ENCODE measurements at regions not wholly inside any gene's neighbourhood (a gene's known extent, or its start where the extent isn't known, plus 50 kb on each side); places are given as distances from the start of the nearest gene placed in this dataset.

DNA sequence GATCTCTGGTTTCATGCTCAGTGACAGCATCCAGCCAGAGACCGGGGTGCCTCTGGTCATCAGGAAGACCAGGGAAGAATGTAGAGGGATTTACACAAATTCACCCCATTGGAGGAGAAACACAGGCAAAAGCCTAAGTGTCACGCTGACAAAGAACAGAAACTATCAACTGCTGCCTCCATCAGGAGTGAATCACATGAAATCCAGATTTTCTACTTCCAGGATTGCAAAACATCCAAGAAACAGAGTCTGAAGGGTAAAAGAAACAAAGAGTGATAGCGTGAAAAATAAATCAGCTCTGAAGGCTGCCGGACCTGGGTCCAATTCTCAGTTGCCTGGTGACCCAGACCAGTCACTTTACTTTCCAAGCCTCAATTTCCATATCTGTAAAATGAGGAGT, 136.1 kb upstream of the MAP1LC3B2 start:
- TF ChIP-seq, protein P1, sequence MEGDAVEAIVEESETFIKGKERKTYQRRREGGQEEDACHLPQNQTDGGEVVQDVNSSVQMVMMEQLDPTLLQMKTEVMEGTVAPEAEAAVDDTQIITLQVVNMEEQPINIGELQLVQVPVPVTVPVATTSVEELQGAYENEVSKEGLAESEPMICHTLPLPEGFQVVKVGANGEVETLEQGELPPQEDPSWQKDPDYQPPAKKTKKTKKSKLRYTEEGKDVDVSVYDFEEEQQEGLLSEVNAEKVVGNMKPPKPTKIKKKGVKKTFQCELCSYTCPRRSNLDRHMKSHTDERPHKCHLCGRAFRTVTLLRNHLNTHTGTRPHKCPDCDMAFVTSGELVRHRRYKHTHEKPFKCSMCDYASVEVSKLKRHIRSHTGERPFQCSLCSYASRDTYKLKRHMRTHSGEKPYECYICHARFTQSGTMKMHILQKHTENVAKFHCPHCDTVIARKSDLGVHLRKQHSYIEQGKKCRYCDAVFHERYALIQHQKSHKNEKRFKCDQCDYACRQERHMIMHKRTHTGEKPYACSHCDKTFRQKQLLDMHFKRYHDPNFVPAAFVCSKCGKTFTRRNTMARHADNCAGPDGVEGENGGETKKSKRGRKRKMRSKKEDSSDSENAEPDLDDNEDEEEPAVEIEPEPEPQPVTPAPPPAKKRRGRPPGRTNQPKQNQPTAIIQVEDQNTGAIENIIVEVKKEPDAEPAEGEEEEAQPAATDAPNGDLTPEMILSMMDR (IDR thresholded peaks at IDR 0.05; ENCODE audit: insufficient read depth, low read depth, low read length, missing control alignments) = no peak
- no peak overlapping the region for H3K4me3 ChIP-seq (ENCODE audit: low read depth, low read length)
- DNase-seq (ENCODE audit: low read depth) = no peak

DNA sequence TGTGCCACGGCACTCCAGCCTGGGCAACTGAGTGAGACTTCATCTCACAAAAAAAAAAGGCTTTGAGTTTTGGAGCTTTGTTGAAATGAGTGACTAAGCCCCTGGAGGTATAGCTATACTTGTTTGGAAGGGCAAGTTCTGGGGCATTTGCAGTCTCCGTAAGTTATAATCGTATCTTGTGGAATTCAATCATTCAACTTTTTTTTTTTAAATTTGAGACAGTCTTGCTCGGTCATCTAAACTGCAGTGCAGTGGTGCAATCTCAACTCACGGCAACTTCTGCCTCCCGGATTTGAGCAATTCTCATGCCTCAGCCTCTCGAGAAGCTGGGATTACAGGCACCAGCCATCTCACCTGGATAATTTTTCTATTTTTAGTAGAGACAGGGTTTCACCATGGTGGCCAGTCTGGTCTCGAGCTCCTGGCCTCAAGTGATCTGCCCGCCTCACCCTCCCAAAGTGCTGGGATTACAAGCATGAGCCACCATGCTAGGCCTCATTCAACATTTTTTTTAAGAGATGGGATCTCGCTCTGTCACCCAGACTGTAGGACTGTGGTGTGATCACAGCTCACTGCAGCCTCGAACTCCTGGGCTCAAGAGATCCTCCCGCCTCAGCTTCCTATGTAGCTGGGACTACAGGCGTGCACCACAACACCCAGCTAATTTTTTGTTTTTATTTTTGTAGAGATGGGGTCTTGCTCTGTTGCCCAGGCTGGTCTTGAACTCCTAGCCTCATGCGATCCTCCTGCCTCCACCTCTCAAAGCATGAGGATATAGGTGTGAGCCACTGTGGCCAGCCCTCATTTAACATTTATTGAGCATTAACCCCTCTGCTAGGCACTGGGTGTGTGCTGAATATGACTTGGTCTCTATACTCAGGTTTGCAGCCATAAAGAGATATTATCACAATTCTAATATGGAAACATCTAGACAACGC, 133.7 kb upstream of the MAP1LC3B2 start:
- no peak for DNase-seq (ENCODE audit: low read depth)
- TF ChIP-seq, protein P1 (IDR thresholded peaks at IDR 0.05; ENCODE audit: insufficient read depth, low read depth, low read length, missing control alignments) = no peak
- no peak overlapping the region for H3K4me3 ChIP-seq (ENCODE audit: low read depth, low read length)

DNA sequence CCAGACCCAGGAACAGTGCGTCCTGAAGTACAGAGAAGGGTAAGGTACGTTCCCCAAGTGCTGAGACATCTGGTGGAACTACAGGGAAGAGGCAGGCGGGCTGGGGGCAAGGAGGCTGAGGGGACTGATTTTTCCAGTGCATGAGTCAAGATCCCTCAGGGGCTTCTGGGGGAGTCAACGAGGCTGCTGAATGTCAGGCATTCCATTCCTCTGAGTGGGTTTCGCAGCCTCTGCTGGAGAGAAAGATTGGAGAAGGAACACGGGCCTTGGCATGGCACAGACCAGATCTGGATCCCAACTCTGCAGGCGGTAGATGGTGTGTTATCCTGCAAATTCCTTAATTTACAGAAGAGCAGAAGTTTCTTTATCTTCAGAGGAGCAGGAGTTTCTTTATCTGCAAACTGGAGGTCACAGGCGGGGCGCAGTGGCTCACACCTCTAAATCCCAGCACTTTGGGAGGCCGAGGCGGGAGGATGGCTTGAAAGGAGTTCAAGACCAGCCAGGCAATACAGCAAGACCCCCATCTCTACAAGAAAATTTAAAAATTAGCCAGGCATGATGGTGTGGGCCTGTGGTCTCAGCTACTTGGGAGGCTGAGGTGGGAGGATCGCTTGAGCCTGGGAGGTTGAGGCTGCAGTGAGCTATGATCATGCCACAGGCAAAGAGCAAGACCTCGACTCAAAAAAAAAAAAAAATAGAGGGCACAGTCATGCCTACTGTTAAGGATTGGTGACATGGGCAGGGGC, 132.6 kb upstream of the MAP1LC3B2 start:
- TF ChIP-seq, protein P1 (IDR thresholded peaks at IDR 0.05; ENCODE audit: insufficient read depth, low read depth, low read length, missing control alignments) = no peak
- no peak overlapping the region for H3K4me3 ChIP-seq (ENCODE audit: low read depth, low read length)
- DNase-seq (ENCODE audit: low read depth) = no peak

DNA sequence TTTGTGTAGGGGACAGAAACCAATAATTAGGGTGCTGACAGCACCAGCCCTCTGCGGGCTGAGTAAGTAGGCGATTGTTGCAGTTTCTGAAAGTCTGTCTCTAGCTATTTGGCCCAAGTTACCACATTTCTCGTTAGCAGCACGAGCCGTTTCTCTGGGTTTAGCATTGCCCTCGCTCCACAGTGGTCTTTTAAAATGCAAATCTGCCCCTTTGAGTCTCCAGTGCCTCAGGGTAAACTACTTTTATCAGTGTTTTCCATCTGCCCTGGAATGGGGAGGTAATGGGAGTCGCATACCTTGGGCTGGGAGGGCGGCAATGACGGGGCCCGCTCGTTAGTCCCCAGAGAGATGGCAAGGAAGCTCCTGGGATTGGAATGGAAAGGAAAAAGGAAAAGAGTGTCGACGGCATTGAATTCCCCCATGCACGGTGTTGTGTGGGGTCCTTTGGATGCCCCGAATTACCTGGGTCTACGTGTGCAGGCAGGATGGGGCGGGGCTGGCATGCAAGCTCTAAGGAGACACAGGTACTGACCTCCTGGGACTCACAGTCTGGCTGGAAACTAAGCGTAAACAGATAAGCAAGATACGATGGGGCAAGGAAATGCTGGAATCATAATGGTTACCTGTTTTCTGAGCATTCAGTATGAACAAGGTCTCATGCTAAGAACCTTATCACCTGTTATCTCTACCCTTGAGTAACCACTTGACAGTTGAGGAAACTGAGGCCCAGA, 131.8 kb upstream of the MAP1LC3B2 start:
- DNase-seq (ENCODE audit: low read depth) = no peak
- TF ChIP-seq, protein P1 (IDR thresholded peaks at IDR 0.05; ENCODE audit: insufficient read depth, low read depth, low read length, missing control alignments) = no peak
- no peak overlapping the region for H3K4me3 ChIP-seq (ENCODE audit: low read depth, low read length)

DNA sequence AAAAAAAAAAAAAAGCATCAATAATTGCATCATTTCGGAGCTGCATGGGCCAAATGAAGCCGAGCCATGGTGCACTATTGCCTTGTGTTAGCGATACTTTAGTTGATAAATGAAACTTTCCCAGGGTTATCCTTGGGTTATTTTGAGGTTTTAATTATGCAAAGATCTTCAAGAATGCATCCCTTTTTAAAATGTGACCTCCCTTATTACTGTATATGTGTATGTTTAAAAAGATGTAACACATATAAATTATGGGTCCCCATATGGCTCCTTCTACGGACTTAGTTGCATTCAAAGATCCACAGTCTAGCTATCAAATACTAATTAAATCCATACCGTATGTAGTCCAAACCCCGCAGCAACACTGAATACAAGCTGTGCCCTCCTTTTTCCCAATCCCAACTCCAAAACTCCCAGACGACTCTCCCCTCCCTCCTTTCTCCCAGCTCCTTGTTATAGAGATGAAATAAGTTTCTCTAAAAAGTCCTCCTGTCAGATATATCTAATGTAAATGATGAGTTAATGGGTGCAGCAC, 129.3 kb upstream of the MAP1LC3B2 start:
- TF ChIP-seq, protein P1 (IDR thresholded peaks at IDR 0.05; ENCODE audit: insufficient read depth, low read depth, low read length, missing control alignments) = no peak
- DNase-seq (ENCODE audit: low read depth) = no peak
- H3K4me3 ChIP-seq (ENCODE audit: low read depth, low read length) = no peak overlapping the region

DNA sequence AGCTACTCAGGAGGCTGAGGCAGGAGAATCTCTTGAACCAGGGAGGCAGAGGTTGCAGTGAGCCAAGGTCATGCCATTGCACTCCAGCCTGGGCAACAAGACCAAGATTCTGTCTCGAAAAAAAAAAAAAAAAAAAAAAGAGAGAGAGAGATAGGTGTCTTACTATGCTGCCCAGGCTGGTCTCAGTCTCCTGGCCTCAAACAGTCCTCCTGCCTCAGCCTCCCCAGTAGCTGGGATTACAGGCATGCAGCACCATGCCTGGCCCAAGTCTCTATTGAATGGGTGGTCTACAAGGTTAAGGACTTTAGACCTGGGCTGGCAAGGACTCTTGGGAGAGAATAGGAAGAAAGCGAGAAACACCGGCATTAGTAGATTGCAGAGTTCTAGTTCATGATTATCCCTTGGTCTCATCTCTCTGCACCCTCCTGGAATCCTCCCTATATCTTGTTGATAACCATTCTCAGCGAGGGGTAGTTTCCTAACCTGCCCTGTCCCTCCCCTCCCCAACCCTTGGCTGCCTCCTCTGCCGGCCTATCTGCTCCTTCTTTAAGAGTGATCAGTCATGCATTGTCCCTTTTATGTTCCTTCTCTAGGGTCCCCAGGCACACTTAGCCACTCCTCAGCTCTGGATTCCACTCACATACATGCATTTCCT, 128.1 kb upstream of the MAP1LC3B2 start:
- H3K4me3 ChIP-seq (ENCODE audit: low read depth, low read length) = no peak overlapping the region
- DNase-seq (ENCODE audit: low read depth) = no peak
- TF ChIP-seq, protein P1 (IDR thresholded peaks at IDR 0.05; ENCODE audit: insufficient read depth, low read depth, low read length, missing control alignments) = no peak

Measured in GM12865 (cell line).